HCT116 (cell line): ENCODE measurements at regions not wholly inside any gene's neighbourhood (a gene's known extent, or its start where the extent isn't known, plus 50 kb on each side); places are given as distances from the start of the nearest gene placed in this dataset.

Experiments
- ATAC-seq: fragments of 200-7000 bp; cut with Tn5 transposase; 2 replicates; pipeline ENCODE4 v1.9.1; 2020; ENCODE audit warnings: mild to moderate bottlenecking, moderate library complexity
- BruUV-seq: library from RNA; stranded (reverse); fragments of 400-500 nt; replicated peaks from 2 replicates; lab custom pipeline; 2021; lab: Mats Ljungman, UMichigan
- CTCF ChIA-PET: fragments of 300-600 bp; sonication (Branson Sonifier 250); formaldehyde crosslinking; loops from one replicate; lab custom pipeline; 2021; ENCODE audit warnings: antibody characterized with exemption; lab: Charles Lee
- POLR2A ChIA-PET: fragments of 300-600, 350-600 bp; sonication (Branson Sonifier 250); formaldehyde crosslinking; loops from one replicate; lab custom pipeline; 2021; ENCODE audit warnings: antibody characterized with exemption; lab: Charles Lee
- RAD21 ChIA-PET, 2 experiments: fragments of 300-600 bp; sonication (Branson Sonifier 250); formaldehyde crosslinking; loops; one replicate each; lab custom pipeline; 2023; ENCODE audit warnings: low total read pairs in 2 of 2; ENCODE audit not compliant: uncharacterized antibody in 2 of 2, unreplicated experiment in 2 of 2, low non-redundant PET in 1 of 2; lab: Charles Lee
- DNase-seq: peaks from one replicate; pipeline ENCODE4 v3.0.0-alpha.2; 2010; ENCODE audit warnings: low read depth, low spot score
- H2AFZ ChIP-seq: fragments of 200-600 bp; shearing (Covaris generic), sonication (generic); 2 replicates; pipeline ENCODE4 v1.6.1; 2017; ENCODE audit warnings: low read depth, mixed run types, mixed read lengths, antibody characterized with exemption, low read length; ENCODE audit not compliant: poor library complexity, severe bottlenecking
- H3K27ac ChIP-seq: 2 replicates; pipeline ENCODE4 v1.5.1; 2012; ENCODE audit warnings: low read depth, low read length
- H3K27me3 ChIP-seq: fragments of 200-600 bp; sonication (generic); 2 replicates; pipeline ENCODE4 v1.6.1; 2016; ENCODE audit warnings: mixed run types, low read length, mixed read lengths; ENCODE audit not compliant: insufficient read depth
- H3K36me3 ChIP-seq, 2 experiments: fragments of 200-500 bp in 1 of 2; fragments of 200-600 bp in 1 of 2; sonication (Bioruptor generic) in 1 of 2; sonication (generic) in 1 of 2; 2 replicates each; pipeline versions ENCODE4 v1.5.1 to v1.6.1; 2014 to 2016; ENCODE audit warnings: low read length in 2 of 2, inconsistent platforms in 1 of 2, mixed read lengths in 1 of 2, mixed run types in 1 of 2; ENCODE audit not compliant: insufficient read depth in 2 of 2, control insufficient read depth in 1 of 2
- H3K4me1 ChIP-seq, 2 experiments: fragments of 200-600 bp in 1 of 2; sonication (generic) in 1 of 2; 2 replicates each; pipeline versions ENCODE4 v1.5.1 to v1.6.1; 2012 to 2017; ENCODE audit warnings: low read length in 2 of 2, inconsistent platforms in 1 of 2, mild to moderate bottlenecking in 1 of 2, mixed read lengths in 1 of 2, mixed run types in 1 of 2, moderate library complexity in 1 of 2; ENCODE audit not compliant: insufficient read depth in 2 of 2, control insufficient read depth in 1 of 2
- H3K4me2 ChIP-seq: fragments of 200-600 bp; sonication (generic); 2 replicates; pipeline ENCODE4 v1.6.1; 2017; ENCODE audit warnings: mixed run types, low read length, mixed read lengths
- H3K4me3 ChIP-seq, 2 experiments: fragments of 200-600 bp in 1 of 2; sonication (generic) in 1 of 2; replicated peaks in 1 of 2; 2 replicates each; pipeline ENCODE4 v1.5.1; 2011 to 2016; ENCODE audit warnings: low read length in 2 of 2, control low read depth in 1 of 2, low read depth in 1 of 2, mild to moderate bottlenecking in 1 of 2, mixed read lengths in 1 of 2, mixed run types in 1 of 2
- H3K79me2 ChIP-seq: fragments of 200-600 bp; sonication (generic); 2 replicates; pipeline ENCODE4 v1.6.1; 2017; ENCODE audit warnings: mild to moderate bottlenecking, mixed run types, low read length, moderate library complexity, mixed read lengths; ENCODE audit not compliant: insufficient read depth
- H3K9ac ChIP-seq: fragments of 200-600 bp; sonication (generic); 2 replicates; pipeline ENCODE4 v1.6.1; 2016; ENCODE audit warnings: low read length, mixed read lengths
- H3K9me2 ChIP-seq: fragments of 200-600 bp; sonication (generic), shearing (Covaris generic); 2 replicates; pipeline ENCODE4 v1.6.1; 2017; ENCODE audit warnings: mixed run types, mild to moderate bottlenecking, moderate library complexity; ENCODE audit not compliant: insufficient read depth
- H3K9me3 ChIP-seq, 2 experiments: fragments of 200-500 bp in 1 of 2; fragments of 200-600 bp in 1 of 2; sonication (Bioruptor generic) in 1 of 2; sonication (generic) in 1 of 2; 2 replicates each; pipeline ENCODE4 v1.6.1; 2014 to 2017; ENCODE audit warnings: low read length in 2 of 2, mixed read lengths in 2 of 2, inconsistent platforms in 1 of 2, low read depth in 1 of 2, mild to moderate bottlenecking in 1 of 2, mixed run types in 1 of 2, moderate library complexity in 1 of 2; ENCODE audit not compliant: control insufficient read depth in 1 of 2, insufficient read depth in 1 of 2
- H4K20me1 ChIP-seq: fragments of 200-600 bp; sonication (generic), shearing (Covaris generic); 2 replicates; pipeline ENCODE4 v1.6.1; 2017; ENCODE audit warnings: mixed run types, mild to moderate bottlenecking, moderate library complexity; ENCODE audit not compliant: insufficient read depth
- CBX3 ChIP-seq: IDR thresholded peaks from 2 replicates; pipeline ENCODE4 v1.6.1; 2012; ENCODE audit warnings: low read depth
- ELF1 ChIP-seq: IDR thresholded peaks from 2 replicates; pipeline ENCODE4 v1.6.1; 2012; ENCODE audit warnings: low read depth, borderline replicate concordance
- EZH2 ChIP-seq: fragments of 200-600 bp; sonication (generic); IDR thresholded peaks from 2 replicates; pipeline ENCODE4 v1.6.1; 2017; ENCODE audit warnings: antibody characterized with exemption, mixed run types
- FOSL1 ChIP-seq: IDR thresholded peaks from 2 replicates; pipeline ENCODE4 v1.6.1; 2012; ENCODE audit warnings: low read depth
- JUND ChIP-seq: IDR thresholded peaks from 2 replicates; pipeline ENCODE4 v1.6.1; 2012
- POLR2A ChIP-seq: IDR thresholded peaks from 2 replicates; pipeline ENCODE4 v1.7.0; 2011; ENCODE audit warnings: borderline replicate concordance; ENCODE audit not compliant: insufficient read depth, insufficient read length; ENCODE audit errors: extremely low read depth
- POLR2AphosphoS5 ChIP-seq: IDR thresholded peaks from 2 replicates; pipeline ENCODE4 v1.6.1; 2011; ENCODE audit warnings: mild to moderate bottlenecking, low read depth, low read length, moderate library complexity
- RAD21 ChIP-seq: IDR thresholded peaks from 2 replicates; pipeline ENCODE4 v1.6.1; 2012; ENCODE audit warnings: low read depth, mild to moderate bottlenecking
- SIN3A ChIP-seq: IDR thresholded peaks from 2 replicates; pipeline ENCODE4 v1.6.1; 2012; ENCODE audit warnings: low read depth
- SP1 ChIP-seq: IDR thresholded peaks from 2 replicates; pipeline ENCODE4 v1.6.1; 2012; ENCODE audit warnings: low read depth
- SRF ChIP-seq: IDR thresholded peaks from 2 replicates; pipeline ENCODE4 v1.6.1; 2012; ENCODE audit warnings: low read depth
- ZFX ChIP-seq: fragments of 450-650 bp; IDR thresholded peaks from 2 replicates; pipeline ENCODE4 v1.6.1; 2017
- intact Hi-C: fragments of 100-400 bp; cut with micrococcal nuclease; formaldehyde crosslinking; loops from 2 replicates; pipeline ENCODE4 v1.10.0; 2022
- TF ChIP-seq, protein P1 (sequence below), 3 experiments: fragments of 200-600 bp in 1 of 3; sonication (generic) in 1 of 3; IDR thresholded peaks in 2 of 3; conservative IDR thresholded peaks in 1 of 3; 2 replicates each; pipeline ENCODE4 v1.5.1; 2012 to 2017; ENCODE audit warnings: low read depth in 2 of 3, low read length in 2 of 3, antibody characterized with exemption in 1 of 3, borderline replicate concordance in 1 of 3, control low read depth in 1 of 3, mild to moderate bottlenecking in 1 of 3, mixed read lengths in 1 of 3, mixed run types in 1 of 3, moderate library complexity in 1 of 3; ENCODE audit not compliant: insufficient read depth in 1 of 3
- TF ChIP-seq, protein P2 (sequence below): IDR thresholded peaks from 2 replicates; pipeline ENCODE4 v1.6.1; 2012; ENCODE audit warnings: low read depth

DNA sequence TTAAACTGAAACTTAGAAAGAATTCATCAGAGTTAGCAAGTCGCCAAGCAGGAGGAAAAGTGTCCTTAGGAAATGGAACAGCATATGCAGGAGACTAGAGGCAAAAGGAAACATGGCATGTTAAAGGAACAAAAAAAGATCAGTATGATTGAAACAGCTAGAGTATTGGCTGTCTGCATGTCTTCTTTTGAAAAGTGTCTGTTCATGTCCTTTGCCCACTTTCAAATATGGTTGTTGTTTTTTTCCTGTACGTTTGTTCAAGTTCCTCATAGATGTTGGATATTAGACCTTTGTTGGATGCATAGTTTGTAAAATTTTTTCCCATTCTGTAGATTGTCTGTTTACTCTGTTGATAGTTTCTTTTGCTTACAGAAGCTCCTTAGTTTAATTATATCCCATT lies 161.6 kb downstream of the NR4A2 start:
- ChIA-PET POLR2A (no interaction called here), RAD21 (no interaction called here), CTCF (no interaction called here)
- Histone ChIP-seq H3K9me2 (no peaks in the 10 kb centered on the region), H3K27me3 (no peaks in the 10 kb centered on the region), H3K36me3 (no peaks in the 10 kb centered on the region), H3K4me2 (no peak overlapping the region), H3K27ac (no peak overlapping the region), H2AFZ (no peak overlapping the region), H3K9me3 (no peaks in the 10 kb centered on the region), H3K4me3 (no peak overlapping the region), H3K9ac (no peak overlapping the region), H3K79me2 (no peaks in the 10 kb centered on the region), H4K20me1 (no peaks in the 10 kb centered on the region), H3K4me1 (no peaks in the 10 kb centered on the region)
- ATAC-seq (no peak), DNase-seq (no peak)
- intact Hi-C loops = no loop called here
- no TSS peak for BruUV-seq
- TF ChIP-seq SP1 (no peak), JUND (no peak), ZFX (no peak), SIN3A (no peak), CBX3 (no peak), EZH2 (no peak), ELF1 (no peak), POLR2AphosphoS5 (no peak)
- TF ChIP-seq, protein P1, sequence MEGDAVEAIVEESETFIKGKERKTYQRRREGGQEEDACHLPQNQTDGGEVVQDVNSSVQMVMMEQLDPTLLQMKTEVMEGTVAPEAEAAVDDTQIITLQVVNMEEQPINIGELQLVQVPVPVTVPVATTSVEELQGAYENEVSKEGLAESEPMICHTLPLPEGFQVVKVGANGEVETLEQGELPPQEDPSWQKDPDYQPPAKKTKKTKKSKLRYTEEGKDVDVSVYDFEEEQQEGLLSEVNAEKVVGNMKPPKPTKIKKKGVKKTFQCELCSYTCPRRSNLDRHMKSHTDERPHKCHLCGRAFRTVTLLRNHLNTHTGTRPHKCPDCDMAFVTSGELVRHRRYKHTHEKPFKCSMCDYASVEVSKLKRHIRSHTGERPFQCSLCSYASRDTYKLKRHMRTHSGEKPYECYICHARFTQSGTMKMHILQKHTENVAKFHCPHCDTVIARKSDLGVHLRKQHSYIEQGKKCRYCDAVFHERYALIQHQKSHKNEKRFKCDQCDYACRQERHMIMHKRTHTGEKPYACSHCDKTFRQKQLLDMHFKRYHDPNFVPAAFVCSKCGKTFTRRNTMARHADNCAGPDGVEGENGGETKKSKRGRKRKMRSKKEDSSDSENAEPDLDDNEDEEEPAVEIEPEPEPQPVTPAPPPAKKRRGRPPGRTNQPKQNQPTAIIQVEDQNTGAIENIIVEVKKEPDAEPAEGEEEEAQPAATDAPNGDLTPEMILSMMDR (IDR thresholded peaks at IDR 0.05 in 2 of 3, conservative IDR thresholded peaks at IDR 0.05 in 1 of 3; ENCODE audit: borderline replicate concordance in 1 of 3, insufficient read depth in 1 of 3, low read depth in 2 of 3, low read length in 2 of 3) = no peak

DNA sequence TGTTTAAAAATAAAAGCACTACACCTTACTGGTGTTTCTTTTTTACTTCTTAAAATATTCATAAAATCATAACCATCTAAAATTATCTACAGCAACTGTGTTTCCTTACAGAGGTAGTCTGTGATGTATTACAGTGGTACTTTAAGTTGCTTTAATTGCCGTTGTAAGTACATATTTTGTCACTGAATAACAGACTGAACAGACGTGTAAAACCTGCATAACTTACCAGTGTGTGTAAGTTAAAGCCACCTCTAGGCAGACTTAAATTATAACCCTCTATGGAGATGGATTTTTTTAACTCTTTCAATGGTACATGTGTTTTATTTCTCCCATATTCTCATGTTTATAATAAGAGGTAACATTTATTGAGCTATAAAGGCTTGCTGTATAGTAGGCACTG lies 166.8 kb downstream of the NR4A2 start:
- Histone ChIP-seq H4K20me1 (no peaks in the 10 kb centered on the region), H3K4me2 (no peak overlapping the region), H3K9ac (no peak overlapping the region), H3K4me1 (no peaks in the 10 kb centered on the region), H3K79me2 (no peaks in the 10 kb centered on the region), H3K27me3 (no peaks in the 10 kb centered on the region), H3K4me3 (no peak overlapping the region), H2AFZ (no peak overlapping the region), H3K27ac (no peak overlapping the region), H3K36me3 (no peaks in the 10 kb centered on the region), H3K9me2 (no peaks in the 10 kb centered on the region), H3K9me3 (no peaks in the 10 kb centered on the region)
- no TSS peak for BruUV-seq
- CTCF ChIA-PET = no interaction called here
- intact Hi-C loops = no loop called here
- ATAC-seq (no peak), DNase-seq (no peak)
- RAD21 ChIA-PET = no interaction called here
- POLR2A ChIA-PET = no interaction called here
- no peak for TF ChIP-seq POLR2A
- no peak for TF ChIP-seq SIN3A
- TF ChIP-seq RAD21 = no peak
- TF ChIP-seq, protein P1 (IDR thresholded peaks at IDR 0.05 in 2 of 3, conservative IDR thresholded peaks at IDR 0.05 in 1 of 3; ENCODE audit: borderline replicate concordance in 1 of 3, insufficient read depth in 1 of 3, low read depth in 2 of 3, low read length in 2 of 3) = no peak
- no peak for TF ChIP-seq SRF
- TF ChIP-seq, protein P2, sequence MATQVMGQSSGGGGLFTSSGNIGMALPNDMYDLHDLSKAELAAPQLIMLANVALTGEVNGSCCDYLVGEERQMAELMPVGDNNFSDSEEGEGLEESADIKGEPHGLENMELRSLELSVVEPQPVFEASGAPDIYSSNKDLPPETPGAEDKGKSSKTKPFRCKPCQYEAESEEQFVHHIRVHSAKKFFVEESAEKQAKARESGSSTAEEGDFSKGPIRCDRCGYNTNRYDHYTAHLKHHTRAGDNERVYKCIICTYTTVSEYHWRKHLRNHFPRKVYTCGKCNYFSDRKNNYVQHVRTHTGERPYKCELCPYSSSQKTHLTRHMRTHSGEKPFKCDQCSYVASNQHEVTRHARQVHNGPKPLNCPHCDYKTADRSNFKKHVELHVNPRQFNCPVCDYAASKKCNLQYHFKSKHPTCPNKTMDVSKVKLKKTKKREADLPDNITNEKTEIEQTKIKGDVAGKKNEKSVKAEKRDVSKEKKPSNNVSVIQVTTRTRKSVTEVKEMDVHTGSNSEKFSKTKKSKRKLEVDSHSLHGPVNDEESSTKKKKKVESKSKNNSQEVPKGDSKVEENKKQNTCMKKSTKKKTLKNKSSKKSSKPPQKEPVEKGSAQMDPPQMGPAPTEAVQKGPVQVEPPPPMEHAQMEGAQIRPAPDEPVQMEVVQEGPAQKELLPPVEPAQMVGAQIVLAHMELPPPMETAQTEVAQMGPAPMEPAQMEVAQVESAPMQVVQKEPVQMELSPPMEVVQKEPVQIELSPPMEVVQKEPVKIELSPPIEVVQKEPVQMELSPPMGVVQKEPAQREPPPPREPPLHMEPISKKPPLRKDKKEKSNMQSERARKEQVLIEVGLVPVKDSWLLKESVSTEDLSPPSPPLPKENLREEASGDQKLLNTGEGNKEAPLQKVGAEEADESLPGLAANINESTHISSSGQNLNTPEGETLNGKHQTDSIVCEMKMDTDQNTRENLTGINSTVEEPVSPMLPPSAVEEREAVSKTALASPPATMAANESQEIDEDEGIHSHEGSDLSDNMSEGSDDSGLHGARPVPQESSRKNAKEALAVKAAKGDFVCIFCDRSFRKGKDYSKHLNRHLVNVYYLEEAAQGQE = no peak
- no peak for TF ChIP-seq SP1
- TF ChIP-seq ELF1 = no peak
- no peak for TF ChIP-seq FOSL1
